KG1 (cell line): ENCODE measurements at regions not wholly inside any gene's neighbourhood (a gene's known extent, or its start where the extent isn't known, plus 50 kb on each side); places are given as distances from the start of the nearest gene placed in this dataset.
A peak's percentile ranks its signal among the peaks of the same experiment; 100 is the strongest.
"Not testable (repeated sequence)": the region's sequence is repeated elsewhere in the genome, so short reads cannot be mapped to it uniquely, and the experiment has no call there.

Experiments
- DNase-seq: peaks from one replicate; lab custom pipeline; 2025; lab: John Stamatoyannopoulos, UW

- no peak for DNase-seq
Observed at GRCh38 chr6:103154779-103155572, 1704.7 kb downstream of the HACE1 start.

- DNase-seq, result no peak
Observed at GRCh38 chr6:103153016-103153415, 1706.7 kb downstream of the HACE1 start.

- DNase-seq, result no peak
Observed at GRCh38 chr6:103142902-103143301, 1716.8 kb downstream of the HACE1 start.

GRCh38 chr6:103140308-103141027 lies 1719.3 kb downstream of the HACE1 start:
- no peak for DNase-seq

GRCh38 chr6:103139377-103139776 lies 1720.3 kb downstream of the HACE1 start:
- DNase-seq, result no peak

- no peak for DNase-seq
Observed at GRCh38 chr6:103124471-103124870, 1731.0 kb downstream of the GRIK2 start.

- DNase-seq, result peak; percentile 24
Observed at GRCh38 chr6:103122766-103123601, 1729.5 kb downstream of the GRIK2 start.

GRCh38 chr6:103119056-103119455 lies 1725.5 kb downstream of the GRIK2 start:
- no peak for DNase-seq

- no peak for DNase-seq
Observed at GRCh38 chr6:103114582-103114981, 1721.1 kb downstream of the GRIK2 start.

GRCh38 chr6:103113416-103113815 lies 1719.9 kb downstream of the GRIK2 start:
- DNase-seq, result no peak

- no peak for DNase-seq
Observed at GRCh38 chr6:103107985-103108384, 1714.5 kb downstream of the GRIK2 start.

- DNase-seq, result no peak
Observed at GRCh38 chr6:103105686-103106085, 1712.2 kb downstream of the GRIK2 start.

GRCh38 chr6:103101267-103101666 lies 1707.8 kb downstream of the GRIK2 start:
- DNase-seq, result no peak

- not testable (repeated sequence) for DNase-seq
Observed at GRCh38 chr6:103092414-103092813, 1698.9 kb downstream of the GRIK2 start.

- no peak for DNase-seq
Observed at GRCh38 chr6:103085801-103086200, 1692.3 kb downstream of the GRIK2 start.

- no peak for DNase-seq
Observed at GRCh38 chr6:103081876-103082630, 1688.5 kb downstream of the GRIK2 start.

GRCh38 chr6:103081126-103081525 lies 1687.6 kb downstream of the GRIK2 start:
- DNase-seq, result no peak

- no peak for DNase-seq
Observed at GRCh38 chr6:103080497-103080896, 1687.0 kb downstream of the GRIK2 start.

- DNase-seq, result no peak
Observed at GRCh38 chr6:103079867-103080266, 1686.4 kb downstream of the GRIK2 start.

- DNase-seq, result no peak
Observed at GRCh38 chr6:103062136-103062535, 1668.6 kb downstream of the GRIK2 start.

- no peak for DNase-seq
Observed at GRCh38 chr6:103047567-103047966, 1654.1 kb downstream of the GRIK2 start.

- no peak for DNase-seq
Observed at GRCh38 chr6:103042336-103042735, 1648.8 kb downstream of the GRIK2 start.
